SU-DHL-6 (cell line): ENCODE measurements at regions not wholly inside any gene's neighbourhood (a gene's known extent, or its start where the extent isn't known, plus 50 kb on each side); places are given as distances from the start of the nearest gene placed in this dataset.

ENCODE experiments used
- H2AFZ ChIP-seq: fragments of 200-600 bp; sonication (generic); 2 replicates; pipeline ENCODE4 v1.6.1; 2014; ENCODE audit warnings: low read depth, mild to moderate bottlenecking, moderate library complexity, mixed read lengths, antibody characterized with exemption, low read length; ENCODE audit not compliant: severe bottlenecking
- H3F3A ChIP-seq: fragments of 200-600 bp; shearing (Covaris generic); 2 replicates; pipeline ENCODE4 v1.6.0; 2016; ENCODE audit warnings: antibody characterized with exemption, mild to moderate bottlenecking; ENCODE audit not compliant: insufficient read depth
- H3K27ac ChIP-seq: fragments of 200-600 bp; sonication (generic); 2 replicates; pipeline ENCODE4 v1.5.1; 2016; ENCODE audit warnings: low read depth, mild to moderate bottlenecking, low read length, moderate library complexity, mixed read lengths
- H3K27me3 ChIP-seq: fragments of 200-600 bp; sonication (generic), shearing (Covaris generic); 2 replicates; pipeline ENCODE4 v1.6.0; 2014; ENCODE audit warnings: mild to moderate bottlenecking, low read length
- H3K36me3 ChIP-seq: fragments of 200-600 bp; sonication (generic); 2 replicates; pipeline ENCODE4 v1.6.1; 2014; ENCODE audit warnings: mild to moderate bottlenecking, low read length, mixed read lengths
- H3K4me2 ChIP-seq: fragments of 300-600, 200-600 bp; shearing (Covaris generic), sonication (generic); 2 replicates; pipeline ENCODE4 v1.6.0; 2014; ENCODE audit warnings: low read length, low read depth, mild to moderate bottlenecking; ENCODE audit not compliant: poor library complexity, severe bottlenecking
- H3K4me3 ChIP-seq: fragments of 200-600 bp; sonication (generic); 2 replicates; pipeline ENCODE4 v1.5.1; 2014; ENCODE audit warnings: antibody characterized with exemption, low read length, mild to moderate bottlenecking, mixed read lengths; ENCODE audit not compliant: insufficient read depth, poor library complexity, severe bottlenecking
- H3K79me2 ChIP-seq: fragments of 200-600 bp; sonication (generic); 2 replicates; pipeline ENCODE4 v1.6.1; 2014; ENCODE audit warnings: mild to moderate bottlenecking, low read length, moderate library complexity; ENCODE audit not compliant: insufficient read depth
- H3K9ac ChIP-seq: fragments of 200-600 bp; sonication (generic); 2 replicates; pipeline ENCODE4 v1.7.0; 2014; ENCODE audit warnings: mild to moderate bottlenecking, low read length
- H3K9me2 ChIP-seq: fragments of 200-600 bp; sonication (generic); replicated peaks from 2 replicates; pipeline ENCODE4 v1.6.1; 2014; ENCODE audit warnings: low read length; ENCODE audit not compliant: insufficient read depth
- H3K9me3 ChIP-seq: fragments of 200-600 bp; sonication (generic); 2 replicates; pipeline ENCODE4 v1.6.1; 2014; ENCODE audit warnings: low read length, mixed read lengths; ENCODE audit not compliant: insufficient read depth
- H4K20me1 ChIP-seq: fragments of 200-600 bp; sonication (generic); 2 replicates; pipeline ENCODE4 v1.6.1; 2014; ENCODE audit warnings: low read depth, mild to moderate bottlenecking, antibody characterized with exemption, low read length, moderate library complexity, mixed read lengths
- EZH2phosphoT487 ChIP-seq: fragments of 200-600 bp; sonication (generic), shearing (Covaris generic); conservative IDR thresholded peaks from 2 replicates; pipeline ENCODE4 v1.6.1; 2018; ENCODE audit warnings: mild to moderate bottlenecking, antibody characterized with exemption, low read length, moderate library complexity, mixed read lengths
- TF ChIP-seq, protein P1 (sequence below): fragments of 200-600 bp; sonication (generic); IDR thresholded peaks from one replicate; pipeline ENCODE4 v1.5.1; 2017; ENCODE audit warnings: antibody characterized with exemption, mild to moderate bottlenecking, low read length, moderate library complexity; ENCODE audit not compliant: insufficient read depth, poor library complexity, severe bottlenecking

DNA sequence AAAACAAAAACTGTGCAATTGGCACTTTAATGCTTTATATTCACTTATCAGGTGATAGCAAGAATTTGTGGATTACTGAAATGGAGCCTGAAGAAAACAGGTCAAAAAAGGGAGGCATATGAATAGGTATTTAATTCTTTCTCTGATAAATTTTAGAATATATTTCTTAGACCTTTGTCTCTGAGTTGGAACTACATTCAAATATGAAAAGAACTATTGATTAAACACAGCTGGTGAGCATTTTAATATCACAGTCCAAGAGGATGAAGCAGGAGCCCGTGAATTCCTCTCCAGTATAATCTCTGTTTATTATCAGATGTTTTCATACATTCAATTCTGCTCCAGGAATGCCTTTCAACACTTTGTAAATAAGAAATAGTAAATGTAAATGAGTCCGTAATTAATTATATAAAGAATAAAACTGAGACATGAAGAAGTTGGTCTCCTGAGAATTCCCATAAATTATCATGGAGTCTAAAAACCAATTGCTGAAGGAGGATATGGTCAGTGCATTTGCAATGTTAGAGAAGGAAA lies 86.3 kb upstream of the ARHGEF26 start:
- H3K9me3 ChIP-seq, result no peaks in the 10 kb centered on the region
- H3F3A ChIP-seq, result no peaks in the 10 kb centered on the region
- H3K9me2 ChIP-seq, result no peaks in the 10 kb centered on the region
- H4K20me1 ChIP-seq, result no peaks in the 10 kb centered on the region
- no peaks in the 10 kb centered on the region for H3K27me3 ChIP-seq
- H3K27ac ChIP-seq, result no peak overlapping the region
- H2AFZ ChIP-seq, result no peak overlapping the region
- H3K36me3 ChIP-seq, result no peaks in the 10 kb centered on the region
- H3K4me2 ChIP-seq, result no peak overlapping the region
- H3K79me2 ChIP-seq, result no peaks in the 10 kb centered on the region
- TF ChIP-seq EZH2phosphoT487, result no peak
- TF ChIP-seq, protein P1, sequence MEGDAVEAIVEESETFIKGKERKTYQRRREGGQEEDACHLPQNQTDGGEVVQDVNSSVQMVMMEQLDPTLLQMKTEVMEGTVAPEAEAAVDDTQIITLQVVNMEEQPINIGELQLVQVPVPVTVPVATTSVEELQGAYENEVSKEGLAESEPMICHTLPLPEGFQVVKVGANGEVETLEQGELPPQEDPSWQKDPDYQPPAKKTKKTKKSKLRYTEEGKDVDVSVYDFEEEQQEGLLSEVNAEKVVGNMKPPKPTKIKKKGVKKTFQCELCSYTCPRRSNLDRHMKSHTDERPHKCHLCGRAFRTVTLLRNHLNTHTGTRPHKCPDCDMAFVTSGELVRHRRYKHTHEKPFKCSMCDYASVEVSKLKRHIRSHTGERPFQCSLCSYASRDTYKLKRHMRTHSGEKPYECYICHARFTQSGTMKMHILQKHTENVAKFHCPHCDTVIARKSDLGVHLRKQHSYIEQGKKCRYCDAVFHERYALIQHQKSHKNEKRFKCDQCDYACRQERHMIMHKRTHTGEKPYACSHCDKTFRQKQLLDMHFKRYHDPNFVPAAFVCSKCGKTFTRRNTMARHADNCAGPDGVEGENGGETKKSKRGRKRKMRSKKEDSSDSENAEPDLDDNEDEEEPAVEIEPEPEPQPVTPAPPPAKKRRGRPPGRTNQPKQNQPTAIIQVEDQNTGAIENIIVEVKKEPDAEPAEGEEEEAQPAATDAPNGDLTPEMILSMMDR, result no peak
- H3K4me3 ChIP-seq, result no peak overlapping the region
- no peak overlapping the region for H3K9ac ChIP-seq

DNA sequence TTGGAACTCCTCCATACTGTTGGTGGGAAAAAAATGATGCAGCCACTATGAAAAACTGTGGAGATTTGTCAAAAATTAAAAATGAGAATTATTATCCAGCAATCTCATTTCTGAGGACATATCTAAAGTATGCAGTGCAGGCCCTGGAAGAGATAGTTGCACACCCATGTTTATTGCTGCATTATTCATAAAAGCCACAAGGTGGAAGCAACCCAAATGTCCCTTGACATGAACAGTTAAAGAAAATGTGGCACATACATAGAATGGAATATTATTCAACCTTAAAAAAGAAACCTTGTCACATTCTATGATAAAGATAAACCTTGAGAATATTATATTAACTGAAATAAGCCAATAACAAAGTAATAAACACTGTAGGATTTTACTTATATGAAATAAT lies 80.9 kb upstream of the ARHGEF26 start:
- Histone ChIP-seq H3K27ac (no peak overlapping the region), H3K36me3 (no peaks in the 10 kb centered on the region), H3K79me2 (no peaks in the 10 kb centered on the region), H3K4me3 (no peak overlapping the region), H3K27me3 (no peaks in the 10 kb centered on the region), H3K9me3 (no peaks in the 10 kb centered on the region), H4K20me1 (no peaks in the 10 kb centered on the region), H2AFZ (no peak overlapping the region), H3F3A (no peaks in the 10 kb centered on the region), H3K9ac (no peak overlapping the region), H3K4me2 (no peak overlapping the region), H3K9me2 (no peaks in the 10 kb centered on the region)
- TF ChIP-seq, protein P1, result no peak
- no peak for TF ChIP-seq EZH2phosphoT487

DNA sequence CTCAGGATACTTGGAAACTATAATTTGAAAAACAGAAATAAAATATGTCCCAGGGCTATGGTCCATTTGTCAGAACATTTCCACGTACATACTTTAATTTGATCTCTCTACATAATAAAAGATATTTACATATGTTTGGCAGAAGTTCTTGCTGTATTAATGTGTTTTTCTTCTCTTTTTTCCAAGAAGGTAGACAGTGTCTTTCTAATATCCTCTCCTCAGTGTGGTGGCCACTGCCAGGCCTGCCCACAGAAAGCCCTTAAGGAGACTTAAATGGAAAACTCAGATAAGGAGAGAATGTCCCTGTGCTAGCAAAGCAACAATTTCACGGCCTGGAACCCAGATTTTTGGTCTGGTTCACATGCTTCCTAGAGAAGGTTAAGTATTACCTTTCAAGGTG lies 76.5 kb upstream of the ARHGEF26 start:
- H3F3A ChIP-seq, result no peaks in the 10 kb centered on the region
- no peaks in the 10 kb centered on the region for H3K79me2 ChIP-seq
- no peaks in the 10 kb centered on the region for H3K27me3 ChIP-seq
- TF ChIP-seq EZH2phosphoT487, result no peak
- TF ChIP-seq, protein P1, result no peak
- no peaks in the 10 kb centered on the region for H3K9me2 ChIP-seq
- H4K20me1 ChIP-seq, result no peaks in the 10 kb centered on the region
- no peak overlapping the region for H3K4me2 ChIP-seq
- H3K27ac ChIP-seq, result no peak overlapping the region
- no peaks in the 10 kb centered on the region for H3K36me3 ChIP-seq
- H2AFZ ChIP-seq, result no peak overlapping the region
- H3K9me3 ChIP-seq, result no peaks in the 10 kb centered on the region
- no peak overlapping the region for H3K9ac ChIP-seq
- no peak overlapping the region for H3K4me3 ChIP-seq

DNA sequence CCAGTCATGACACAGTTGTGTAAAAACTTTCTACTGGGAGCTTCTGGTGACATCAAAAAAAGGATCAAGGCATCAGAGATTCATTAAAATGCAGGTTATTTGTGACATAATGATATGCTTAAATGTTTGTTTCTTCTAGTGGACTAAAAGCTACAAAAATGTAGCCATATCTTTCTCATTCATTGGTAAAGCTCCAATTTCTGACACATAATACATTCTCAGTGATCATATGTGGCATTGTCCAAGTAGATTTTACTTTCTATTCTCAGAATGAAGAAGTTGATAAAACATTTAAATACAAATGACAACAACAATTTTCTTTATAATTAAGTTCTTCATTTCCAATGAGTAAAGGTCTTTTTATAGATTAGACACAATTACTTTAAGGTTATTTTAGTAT lies 71.0 kb upstream of the ARHGEF26 start:
- Histone ChIP-seq H4K20me1 (no peaks in the 10 kb centered on the region), H3K27ac (no peak overlapping the region), H3K9ac (no peak overlapping the region)

More for the DNA sequence above, 71.0 kb upstream of the ARHGEF26 start:
- no peak overlapping the region for H2AFZ ChIP-seq
- H3K36me3 ChIP-seq, result no peaks in the 10 kb centered on the region
- no peaks in the 10 kb centered on the region for H3K9me2 ChIP-seq
- TF ChIP-seq, protein P1, result no peak
- no peak for TF ChIP-seq EZH2phosphoT487
- H3K79me2 ChIP-seq, result no peaks in the 10 kb centered on the region
- H3F3A ChIP-seq, result no peaks in the 10 kb centered on the region
- H3K4me2 ChIP-seq, result no peak overlapping the region
- H3K27me3 ChIP-seq, result no peaks in the 10 kb centered on the region
- no peak overlapping the region for H3K4me3 ChIP-seq
- H3K9me3 ChIP-seq, result no peaks in the 10 kb centered on the region
